HG03460 (cell line): ENCODE measurements at regions not wholly inside any gene's neighbourhood (a gene's known extent, or its start where the extent isn't known, plus 50 kb on each side); places are given as distances from the start of the nearest gene placed in this dataset.

Experiments used
- ATAC-seq: cut with Tn5 transposase; IDR thresholded peaks from one replicate; pipeline ENCODE4 v1.9.1; 2021; ENCODE audit not compliant: unreplicated experiment

- ATAC-seq = no peak
These were observed 52.3 kb downstream of the HDGFL1 start for GRCh38 chr6:22621701-22622100.

- ATAC-seq = no peak
These were observed 53.0 kb downstream of the HDGFL1 start for GRCh38 chr6:22622351-22622750.

GRCh38 chr6:22622813-22623212 is 53.4 kb downstream of the HDGFL1 start:
- no peak for ATAC-seq

- ATAC-seq = no peak
These were observed 58.3 kb downstream of the HDGFL1 start for GRCh38 chr6:22627644-22628043.

DNA sequence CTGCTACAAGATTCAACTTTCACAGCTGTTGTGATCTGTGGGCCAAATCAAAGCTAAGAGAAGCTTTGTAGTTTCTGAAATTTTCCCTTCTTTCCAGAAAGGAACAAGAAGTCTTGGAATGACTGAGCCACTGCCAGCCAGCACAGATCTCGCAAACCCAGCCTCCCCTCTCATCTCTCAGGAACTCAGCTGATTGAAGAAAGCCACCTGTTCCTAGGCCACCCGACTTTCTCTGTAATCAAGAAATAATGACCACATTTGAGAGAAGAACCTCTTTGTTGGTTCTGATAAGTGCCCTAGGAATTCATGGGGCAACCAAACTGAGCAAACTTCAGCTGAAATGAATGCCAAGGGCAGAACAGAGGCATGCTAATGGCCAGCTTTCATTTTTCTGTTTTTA is 61.7 kb downstream of the HDGFL1 start:
- ATAC-seq = no peak

- no peak for ATAC-seq
These were observed 63.3 kb downstream of the HDGFL1 start for GRCh38 chr6:22632581-22633145.

DNA sequence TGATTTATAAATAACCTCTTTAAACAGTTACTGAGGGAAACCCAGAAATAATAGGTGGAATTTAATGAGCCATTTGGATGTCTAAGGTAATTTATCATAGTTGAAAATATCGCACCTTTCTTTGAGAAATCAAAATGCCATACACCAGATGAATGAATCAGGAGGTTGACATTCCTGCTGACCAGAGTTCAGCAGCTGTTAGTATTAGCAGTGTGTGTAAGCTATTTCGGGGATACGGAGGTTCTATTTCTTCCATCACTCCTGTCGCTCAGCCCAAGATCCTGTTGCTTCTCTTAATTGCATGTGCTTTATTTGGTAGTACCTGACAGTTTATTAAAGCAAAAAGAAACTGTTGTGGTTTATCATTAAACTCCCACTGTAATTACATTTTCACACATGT is 67.1 kb downstream of the HDGFL1 start:
- ATAC-seq = no peak

- no peak for ATAC-seq
These were observed 68.4 kb downstream of the HDGFL1 start for GRCh38 chr6:22637782-22638181.

GRCh38 chr6:22638320-22638719 is 69.0 kb downstream of the HDGFL1 start:
- ATAC-seq = no peak

- no peak for ATAC-seq
These were observed 72.9 kb downstream of the HDGFL1 start for GRCh38 chr6:22642254-22642653.

GRCh38 chr6:22643780-22644179 is 74.4 kb downstream of the HDGFL1 start:
- ATAC-seq = no peak

- no peak for ATAC-seq
These were observed 78.4 kb downstream of the HDGFL1 start for GRCh38 chr6:22647719-22648118.

GRCh38 chr6:22651731-22652130 is 82.4 kb downstream of the HDGFL1 start:
- ATAC-seq = no peak

DNA sequence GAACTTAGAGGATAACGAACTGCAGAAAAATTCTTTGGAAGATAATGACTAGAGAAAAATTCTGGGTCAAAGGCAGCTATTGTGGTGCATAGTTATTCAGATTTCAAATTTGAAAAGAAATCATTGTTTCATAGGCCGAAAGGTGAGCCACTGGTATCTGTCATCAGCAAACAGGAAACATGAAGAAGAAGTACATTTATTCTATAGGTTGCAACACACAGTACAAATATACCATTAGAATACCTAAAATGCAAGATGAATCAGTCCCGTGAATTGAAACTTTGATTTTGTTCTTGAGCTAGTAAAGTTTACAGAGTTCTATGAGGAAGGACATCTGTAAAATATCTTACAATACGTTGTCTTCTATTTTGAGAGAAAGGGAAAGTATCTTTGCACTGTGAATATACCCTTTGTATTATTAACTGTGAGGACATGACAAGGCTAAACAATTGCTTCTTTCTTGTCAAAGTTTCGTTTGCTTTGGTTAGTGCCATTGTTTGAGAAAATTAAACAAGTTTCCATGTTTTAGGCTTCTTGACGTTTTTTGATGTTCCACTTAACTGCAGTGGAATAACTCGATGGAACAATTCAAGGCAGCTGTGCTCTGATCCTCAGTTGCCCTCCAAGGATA is 84.7 kb downstream of the HDGFL1 start:
- ATAC-seq = no peak

DNA sequence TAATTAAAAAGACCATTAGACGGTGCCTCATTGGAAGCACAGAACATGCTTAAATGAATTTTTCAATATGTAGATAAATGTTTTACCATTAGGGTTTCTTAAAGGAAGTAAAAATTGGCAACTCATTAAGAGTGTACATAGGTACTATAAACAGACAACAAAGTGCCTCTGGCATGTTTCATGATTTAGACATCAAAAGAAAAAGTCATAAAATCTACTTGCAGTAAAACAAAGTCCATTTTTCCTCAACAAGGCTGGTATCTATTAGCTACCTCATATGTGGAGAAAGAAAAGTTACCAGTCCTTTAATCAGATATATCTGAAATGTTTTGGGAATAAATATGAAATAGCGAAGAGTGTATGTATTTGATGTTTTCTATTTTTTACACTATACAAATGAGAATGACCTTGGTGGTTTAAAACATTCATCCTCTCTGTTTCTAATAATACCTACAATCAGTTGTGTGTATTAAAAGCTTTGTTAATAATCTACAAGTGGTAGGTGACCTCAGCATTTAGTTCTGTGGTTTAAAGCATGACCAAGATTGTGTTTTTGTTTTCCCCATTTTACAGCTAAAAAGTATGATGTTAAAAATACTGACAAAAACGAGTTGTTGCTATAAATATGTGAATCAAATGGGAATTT is 87.5 kb downstream of the HDGFL1 start:
- peak; percentile 66 for ATAC-seq

DNA sequence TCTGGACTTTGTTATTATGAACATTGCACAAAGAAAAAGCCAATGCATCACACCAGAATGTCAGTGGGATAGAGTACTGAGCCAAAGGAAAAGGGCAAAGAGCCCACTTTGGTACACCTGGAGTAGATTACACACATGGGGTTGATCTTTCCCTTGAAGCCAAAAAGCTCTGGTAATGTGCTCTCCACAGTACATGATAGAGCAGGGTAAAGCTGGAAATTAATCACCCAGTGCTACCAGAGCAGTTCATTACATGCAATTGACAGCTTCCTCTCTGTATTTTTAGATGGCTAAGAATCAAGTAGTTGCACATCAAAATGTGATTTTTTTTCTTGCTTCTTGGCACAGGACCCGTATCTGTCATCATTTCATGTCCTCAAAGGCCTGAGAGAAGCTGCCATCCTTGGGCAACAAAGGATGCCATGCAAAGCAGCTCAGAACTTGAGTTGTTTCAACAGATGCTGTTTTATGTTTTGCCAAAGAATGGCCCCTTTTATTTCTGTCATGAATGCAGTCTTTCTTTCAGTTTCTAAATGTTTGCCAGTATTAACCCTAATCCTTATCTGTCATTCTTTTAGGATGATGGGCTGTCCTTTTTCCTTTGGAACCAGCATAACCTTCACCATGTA is 88.1 kb downstream of the HDGFL1 start:
- ATAC-seq = peak; percentile 44

- no peak for ATAC-seq
These were observed 88.8 kb downstream of the HDGFL1 start for GRCh38 chr6:22658183-22658582.

DNA sequence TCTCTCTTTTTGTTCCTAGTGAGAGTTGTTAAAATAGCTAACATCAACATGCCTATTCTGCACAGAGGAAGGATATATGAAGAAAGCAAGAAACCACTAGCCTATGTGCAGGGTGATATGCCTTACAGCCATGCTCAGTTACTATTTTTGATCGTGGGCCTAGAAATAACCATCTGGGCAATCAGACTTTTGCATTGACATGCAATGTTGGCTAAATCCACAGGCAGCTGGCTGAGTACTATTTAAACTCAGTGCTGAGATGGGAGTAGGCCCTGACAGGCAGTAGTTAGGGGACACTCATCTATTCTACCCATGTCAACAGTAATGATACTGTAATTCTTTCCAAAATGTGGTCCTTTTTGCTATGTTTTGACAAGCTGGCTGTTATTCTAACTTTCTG is 89.6 kb downstream of the HDGFL1 start:
- no peak for ATAC-seq

DNA sequence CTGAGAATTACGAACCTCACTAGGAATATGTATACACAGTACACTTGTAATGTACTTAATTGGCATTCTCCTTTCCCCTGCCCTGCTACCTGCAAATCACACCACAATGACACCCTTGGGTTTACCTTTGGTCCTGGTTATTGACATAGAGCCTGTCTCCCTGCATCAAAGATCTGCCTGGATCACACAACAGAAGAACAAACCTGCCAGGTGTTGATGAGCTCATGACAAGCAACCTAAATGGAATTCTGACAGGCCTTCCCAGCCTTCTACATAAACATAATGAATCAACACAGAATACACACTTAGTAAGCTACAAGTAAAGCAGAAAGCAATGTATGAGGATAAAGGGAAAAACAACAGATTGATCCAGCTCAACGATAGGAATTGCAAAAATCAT is 95.6 kb downstream of the HDGFL1 start:
- no peak for ATAC-seq

DNA sequence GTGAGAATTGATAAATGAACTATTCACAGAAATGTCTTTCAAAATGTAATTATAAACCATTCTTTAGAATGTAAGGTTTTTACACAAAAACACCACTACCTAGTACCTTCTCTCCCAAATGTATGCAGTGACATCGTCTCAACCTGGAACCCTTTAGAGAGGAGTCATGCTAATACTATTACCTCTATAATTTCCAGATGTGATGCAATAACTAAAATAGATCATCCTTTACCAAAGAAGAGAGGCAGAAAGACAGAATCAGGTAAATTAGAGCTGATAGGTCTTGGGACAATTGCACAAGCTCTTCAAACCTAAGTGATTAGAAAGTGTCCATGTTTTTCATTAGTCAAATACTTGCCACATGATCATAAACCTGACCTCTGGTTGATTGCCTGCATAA is 96.7 kb downstream of the HDGFL1 start:
- no peak for ATAC-seq

GRCh38 chr6:22666586-22666985 is 97.2 kb downstream of the HDGFL1 start:
- no peak for ATAC-seq

DNA sequence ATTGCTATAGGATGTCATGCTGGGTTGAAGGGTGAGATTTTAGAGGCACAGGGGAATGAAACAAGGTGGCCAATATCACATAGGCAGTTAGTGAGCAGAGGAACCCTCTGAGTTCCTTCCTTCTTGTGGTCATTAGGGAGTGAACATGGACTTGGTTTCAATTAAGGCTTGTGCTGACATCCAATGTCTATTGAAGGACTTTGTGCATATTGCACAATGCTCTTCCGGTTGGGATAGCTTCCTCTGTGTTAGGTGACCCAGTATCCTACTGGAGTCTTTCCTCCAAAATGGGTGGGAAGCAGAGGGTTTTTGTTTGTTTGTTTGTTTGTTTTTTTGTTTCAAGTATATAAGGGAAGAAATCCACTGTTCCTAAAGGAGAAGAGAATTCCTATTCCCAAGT is 98.5 kb downstream of the HDGFL1 start:
- ATAC-seq = no peak
